ENCODE measurements at regions not wholly inside any gene's neighbourhood (a gene's known extent, or its start where the extent isn't known, plus 50 kb on each side); places are given as distances from the start of the nearest gene placed in this dataset.

DNA sequence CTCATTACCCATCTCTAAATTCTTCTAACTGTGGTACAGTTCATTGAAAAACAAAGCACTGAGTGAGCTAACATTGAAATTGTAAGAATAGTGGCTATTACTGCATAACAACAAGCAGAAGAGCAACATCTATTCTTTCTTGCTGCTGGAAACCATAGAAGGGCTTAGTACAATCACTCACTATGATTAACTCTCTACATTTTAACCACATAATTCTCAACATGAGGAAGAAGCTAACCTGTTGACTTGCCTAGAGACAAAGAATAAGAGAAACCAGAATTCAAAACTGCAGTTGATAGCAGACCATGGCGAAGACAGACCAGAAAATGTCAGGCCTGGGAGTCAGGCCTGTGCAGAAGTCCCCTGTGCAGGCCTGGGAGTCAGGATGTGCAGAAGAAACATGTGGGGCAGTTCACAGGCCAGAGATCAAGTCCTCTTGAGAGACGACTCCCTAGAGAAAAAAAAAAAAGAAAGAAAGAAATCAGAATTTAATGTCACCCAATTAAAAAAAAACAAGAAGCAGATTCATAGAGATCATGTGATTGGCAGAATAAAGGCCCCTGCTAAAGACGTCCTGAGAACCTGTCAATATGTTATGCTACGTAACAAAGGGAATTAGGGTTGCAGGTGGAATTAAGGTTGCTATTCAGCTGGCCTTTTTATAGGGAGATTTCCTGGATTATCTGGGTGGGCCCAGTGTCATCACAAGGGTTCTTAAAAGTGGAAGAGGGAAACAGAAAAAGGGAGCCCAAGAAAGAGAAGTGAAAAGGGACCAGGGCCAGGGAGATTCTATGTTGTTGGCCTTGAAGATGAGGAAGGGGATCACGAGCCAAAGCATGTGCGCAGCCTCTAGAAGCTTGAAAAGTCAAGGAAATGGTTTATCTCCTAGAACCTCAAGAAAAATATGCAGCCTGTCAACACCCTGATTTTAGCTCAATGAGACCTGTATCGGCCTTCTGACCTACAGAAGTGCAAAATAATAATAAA is 94.9 kb downstream of the MRPL39 start:
- intact Hi-C loops (cut with DNase I): no loop called here
- no peak overlapping the region for H3K27ac ChIP-seq
- no peak for TF ChIP-seq POLR2AphosphoS5 (IDR thresholded peaks at IDR 0.05; ENCODE audit: insufficient read depth in 1 of 2, low read depth in 1 of 2)
- no peak for TF ChIP-seq POLR2A (IDR thresholded peaks at IDR 0.05)
- TF ChIP-seq, protein P1, sequence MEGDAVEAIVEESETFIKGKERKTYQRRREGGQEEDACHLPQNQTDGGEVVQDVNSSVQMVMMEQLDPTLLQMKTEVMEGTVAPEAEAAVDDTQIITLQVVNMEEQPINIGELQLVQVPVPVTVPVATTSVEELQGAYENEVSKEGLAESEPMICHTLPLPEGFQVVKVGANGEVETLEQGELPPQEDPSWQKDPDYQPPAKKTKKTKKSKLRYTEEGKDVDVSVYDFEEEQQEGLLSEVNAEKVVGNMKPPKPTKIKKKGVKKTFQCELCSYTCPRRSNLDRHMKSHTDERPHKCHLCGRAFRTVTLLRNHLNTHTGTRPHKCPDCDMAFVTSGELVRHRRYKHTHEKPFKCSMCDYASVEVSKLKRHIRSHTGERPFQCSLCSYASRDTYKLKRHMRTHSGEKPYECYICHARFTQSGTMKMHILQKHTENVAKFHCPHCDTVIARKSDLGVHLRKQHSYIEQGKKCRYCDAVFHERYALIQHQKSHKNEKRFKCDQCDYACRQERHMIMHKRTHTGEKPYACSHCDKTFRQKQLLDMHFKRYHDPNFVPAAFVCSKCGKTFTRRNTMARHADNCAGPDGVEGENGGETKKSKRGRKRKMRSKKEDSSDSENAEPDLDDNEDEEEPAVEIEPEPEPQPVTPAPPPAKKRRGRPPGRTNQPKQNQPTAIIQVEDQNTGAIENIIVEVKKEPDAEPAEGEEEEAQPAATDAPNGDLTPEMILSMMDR (IDR thresholded peaks at IDR 0.05): no peak
- H3K4me1 ChIP-seq: no peaks in the 10 kb centered on the region
- H3K9me3 ChIP-seq: no peaks in the 10 kb centered on the region
- H3K27me3 ChIP-seq: no peaks in the 10 kb centered on the region
- H3K36me3 ChIP-seq: no peaks in the 10 kb centered on the region
- no peak for DNase-seq (ENCODE audit: extremely low spot score in 2 of 2)
- H3K4me3 ChIP-seq: no peak overlapping the region

DNA sequence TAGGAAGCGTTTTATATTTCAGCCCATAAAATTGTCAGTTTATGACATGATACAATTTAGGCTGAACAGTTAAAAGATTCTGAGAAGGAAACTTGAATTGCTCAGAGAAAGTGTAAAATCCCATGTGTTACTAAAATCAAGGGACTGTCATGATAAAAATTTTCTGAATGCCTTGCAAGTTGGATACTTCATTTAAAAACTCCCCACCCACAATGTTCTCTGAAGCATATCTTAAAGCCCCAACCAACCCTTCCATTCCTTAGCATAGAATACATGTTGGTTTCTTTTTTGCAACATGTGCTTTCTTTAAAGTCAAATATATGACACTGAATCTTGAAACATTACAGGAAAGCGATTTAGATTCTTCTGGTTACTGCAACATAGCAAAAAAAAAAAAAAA is 97.4 kb downstream of the MRPL39 start:
- Histone ChIP-seq H3K27ac (no peak overlapping the region), H3K27me3 (no peaks in the 10 kb centered on the region), H3K9me3 (no peaks in the 10 kb centered on the region), H3K4me3 (no peak overlapping the region), H3K4me1 (no peaks in the 10 kb centered on the region), H3K36me3 (no peaks in the 10 kb centered on the region)
- no peak for DNase-seq (ENCODE audit: extremely low spot score in 2 of 2)
- TF ChIP-seq POLR2A (IDR thresholded peaks at IDR 0.05) (no peak), POLR2AphosphoS5 (IDR thresholded peaks at IDR 0.05; ENCODE audit: insufficient read depth in 1 of 2, low read depth in 1 of 2) (no peak)
- TF ChIP-seq, protein P1 (IDR thresholded peaks at IDR 0.05): no peak
- intact Hi-C loops (cut with DNase I): no loop called here

DNA sequence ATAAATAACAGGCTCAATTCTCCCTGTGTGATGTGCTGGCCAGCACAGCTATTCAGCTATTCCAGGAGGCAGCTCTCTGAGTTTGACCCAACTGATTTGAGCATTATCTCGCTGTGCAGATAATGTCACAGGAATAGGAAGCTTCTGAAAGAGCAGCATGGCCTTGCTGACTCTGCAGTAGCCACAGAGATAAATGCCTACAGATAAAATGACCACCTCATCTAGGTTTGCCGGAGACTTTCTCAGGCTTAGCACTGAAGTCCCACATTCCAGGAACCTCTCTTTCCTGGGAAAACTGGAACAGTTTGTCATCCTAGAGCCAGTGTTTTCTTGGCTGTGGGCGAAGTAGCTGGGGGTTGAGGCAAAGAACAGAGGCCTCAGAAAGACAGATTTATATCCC is 98.9 kb downstream of the MRPL39 start:
- Histone ChIP-seq H3K9me3 (no peaks in the 10 kb centered on the region), H3K27ac (no peak overlapping the region), H3K27me3 (no peaks in the 10 kb centered on the region), H3K36me3 (no peaks in the 10 kb centered on the region), H3K4me1 (no peaks in the 10 kb centered on the region), H3K4me3 (no peak overlapping the region)
- no peak for TF ChIP-seq POLR2A (IDR thresholded peaks at IDR 0.05)
- intact Hi-C loops (cut with DNase I): no loop called here
- DNase-seq (ENCODE audit: extremely low spot score in 2 of 2): no peak

DNA sequence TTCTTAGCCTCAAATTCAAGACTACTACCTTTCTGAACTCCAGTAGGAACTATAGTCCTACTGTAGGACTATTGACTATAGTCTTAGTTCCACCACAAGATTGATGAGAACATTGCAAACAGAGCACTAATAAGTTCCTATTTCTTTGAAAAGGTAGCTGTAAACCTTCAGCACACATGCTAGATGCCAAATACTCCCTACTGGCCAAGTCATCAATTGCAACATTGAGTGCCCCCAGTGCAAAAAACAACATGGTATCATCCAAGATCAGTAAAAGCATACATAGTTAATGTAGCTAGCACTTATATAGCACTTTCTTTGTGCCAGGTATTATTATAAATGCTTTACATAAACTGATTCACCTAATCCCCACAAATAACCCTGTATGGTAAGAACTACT is 99.8 kb downstream of the MRPL39 start:
- H3K4me3 ChIP-seq: no peak overlapping the region
- TF ChIP-seq POLR2A (IDR thresholded peaks at IDR 0.05) (no peak), POLR2AphosphoS5 (IDR thresholded peaks at IDR 0.05; ENCODE audit: insufficient read depth in 1 of 2, low read depth in 1 of 2) (no peak)
- TF ChIP-seq, protein P1 (IDR thresholded peaks at IDR 0.05): no peak
- H3K4me1 ChIP-seq: no peaks in the 10 kb centered on the region
- intact Hi-C loops (cut with DNase I): no loop called here
- H3K27ac ChIP-seq: no peak overlapping the region
- H3K27me3 ChIP-seq: no peaks in the 10 kb centered on the region
- H3K36me3 ChIP-seq: no peaks in the 10 kb centered on the region
- H3K9me3 ChIP-seq: no peaks in the 10 kb centered on the region
- no peak for DNase-seq (ENCODE audit: extremely low spot score in 2 of 2)

DNA sequence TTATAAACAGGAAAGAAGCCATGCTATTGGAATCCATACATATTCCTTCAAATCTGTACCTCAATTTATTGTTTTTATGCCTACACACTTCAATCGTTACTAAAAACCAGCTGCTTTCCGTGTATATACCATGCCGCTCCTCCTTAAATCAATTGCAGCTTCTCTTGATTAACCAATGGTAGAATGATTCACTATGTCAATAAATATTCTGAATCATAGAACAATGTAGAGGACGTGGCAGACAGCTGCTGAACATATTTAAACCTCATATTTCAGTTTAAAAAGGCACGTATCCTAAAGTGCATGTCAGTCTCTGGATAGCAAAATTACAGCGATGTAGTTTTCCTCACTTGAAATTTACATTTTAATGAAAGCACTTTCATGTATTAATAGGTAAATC is 100.4 kb downstream of the MRPL39 start:
- no peak overlapping the region for H3K4me3 ChIP-seq
- TF ChIP-seq, protein P1 (IDR thresholded peaks at IDR 0.05): no peak
- no peak for TF ChIP-seq POLR2A (IDR thresholded peaks at IDR 0.05)
- no peak for TF ChIP-seq POLR2AphosphoS5 (IDR thresholded peaks at IDR 0.05; ENCODE audit: insufficient read depth in 1 of 2, low read depth in 1 of 2)
- no peak for DNase-seq (ENCODE audit: extremely low spot score in 2 of 2)

More for the DNA sequence above, 100.4 kb downstream of the MRPL39 start:
- H3K27me3 ChIP-seq: no peaks in the 10 kb centered on the region
- no peaks in the 10 kb centered on the region for H3K4me1 ChIP-seq
- no peaks in the 10 kb centered on the region for H3K9me3 ChIP-seq
- H3K36me3 ChIP-seq: no peaks in the 10 kb centered on the region
- intact Hi-C loops (cut with DNase I): no loop called here
- no peak overlapping the region for H3K27ac ChIP-seq

Measured in vagina (tissue), 2 donors.